IPS-NIHi7 (cell line): ENCODE measurements at regions not wholly inside any gene's neighbourhood (a gene's known extent, or its start where the extent isn't known, plus 50 kb on each side); places are given as distances from the start of the nearest gene placed in this dataset.
A peak's percentile ranks its signal among the peaks of the same experiment; 100 is the strongest.

Experiments
- DNase-seq: peaks from one replicate; pipeline ENCODE4 v3.0.0; 2012; ENCODE audit warnings: mixed read lengths; ENCODE audit errors: extremely low spot score

DNA sequence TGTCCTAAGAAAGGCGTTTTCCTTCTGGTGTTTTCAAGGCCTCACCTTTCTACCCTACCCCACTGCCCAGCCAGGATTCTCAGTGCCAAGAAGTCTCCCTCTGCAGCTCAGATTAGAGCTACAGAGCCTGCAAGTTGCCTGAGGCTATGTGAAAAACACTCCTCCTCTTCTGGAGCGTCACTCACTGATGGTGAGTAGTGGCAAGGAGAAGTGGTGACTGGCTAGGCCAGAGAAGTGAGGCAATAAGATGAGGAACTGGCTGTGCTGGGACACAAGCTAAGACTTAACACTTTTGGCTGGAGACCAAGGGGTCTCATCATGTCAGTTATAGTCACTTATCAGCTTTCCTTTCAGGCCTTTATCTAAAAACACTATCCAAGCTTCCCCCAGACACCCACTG lies 86.7 kb upstream of the PRKAR2B start:
- no peak for DNase-seq

DNA sequence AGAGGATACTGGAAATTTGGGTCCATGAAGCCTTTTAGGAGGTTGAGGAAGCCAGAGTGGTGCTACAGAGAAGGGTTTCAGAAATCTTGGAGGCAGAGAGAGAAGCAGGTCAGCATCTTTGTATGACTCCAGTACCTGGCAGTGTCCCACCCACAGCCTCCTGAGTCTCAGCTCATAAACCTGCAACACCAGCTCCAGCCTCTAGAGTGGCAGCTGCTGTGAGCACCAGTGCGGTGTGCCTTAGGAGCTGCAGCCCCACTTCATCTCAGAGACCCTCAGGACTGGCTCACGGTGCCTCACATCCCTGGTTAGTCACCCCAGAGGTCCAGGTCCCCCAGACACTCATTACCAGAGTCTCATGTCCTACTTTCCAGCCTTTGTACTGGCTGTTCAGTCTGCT lies 84.8 kb upstream of the PRKAR2B start:
- DNase-seq = peak; percentile 65

DNA sequence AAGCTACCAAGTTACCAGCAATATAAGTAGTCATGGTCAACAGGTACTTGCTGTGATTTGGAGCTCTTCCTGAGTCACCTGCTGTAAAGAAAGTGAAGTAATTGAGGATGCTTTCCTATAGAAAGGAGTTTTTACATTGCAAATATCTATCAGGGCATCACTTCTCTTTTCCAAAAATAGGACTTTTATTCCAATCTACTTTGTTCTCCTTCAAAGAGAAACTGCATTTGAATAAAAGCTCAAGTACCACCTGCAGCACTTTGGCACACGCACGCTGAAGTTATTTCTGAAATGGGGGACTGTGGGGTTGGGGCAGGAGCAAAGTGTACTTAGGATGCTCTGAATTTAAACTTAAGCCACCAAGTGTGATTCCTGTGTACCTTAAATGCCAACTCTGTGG lies 81.8 kb upstream of the PRKAR2B start:
- DNase-seq = no peak

DNA sequence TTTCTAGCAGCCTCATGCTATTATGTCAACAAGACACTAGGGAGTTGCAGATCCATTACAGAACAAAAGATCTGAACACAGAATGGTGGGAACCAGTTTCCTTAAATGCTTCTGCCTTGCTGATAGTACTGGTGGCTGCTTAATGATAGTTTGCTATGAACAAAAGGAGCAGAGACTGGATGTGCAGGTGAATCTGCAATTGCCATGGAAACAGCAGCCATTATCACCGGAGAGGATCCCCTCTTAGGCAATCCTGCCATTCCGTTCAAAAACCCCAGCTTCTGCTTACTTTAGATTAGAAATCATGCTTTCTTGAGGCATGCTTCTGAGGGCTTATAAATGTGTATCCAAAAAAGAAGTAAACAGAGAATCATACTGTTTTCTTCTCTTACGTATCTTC lies 80.0 kb upstream of the PRKAR2B start:
- DNase-seq = no peak

DNA sequence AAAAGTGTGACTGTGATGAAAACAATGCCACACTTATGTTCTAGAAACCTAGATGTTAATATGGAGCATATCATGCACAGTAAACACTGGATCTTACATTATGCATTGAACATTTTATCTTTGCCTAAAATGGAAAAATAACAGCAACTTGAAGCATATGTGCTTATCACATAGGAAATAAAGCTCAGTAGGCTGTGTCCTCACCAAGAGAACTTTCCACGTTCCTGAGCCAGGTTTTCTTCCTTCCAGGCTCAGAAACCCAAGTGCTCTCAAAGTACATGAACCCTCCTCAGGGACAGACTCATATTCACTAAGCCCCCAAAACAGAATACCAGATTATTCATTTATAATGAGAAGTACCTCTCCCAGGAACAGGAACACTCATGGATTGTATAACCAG lies 79.4 kb upstream of the PRKAR2B start:
- no peak for DNase-seq

DNA sequence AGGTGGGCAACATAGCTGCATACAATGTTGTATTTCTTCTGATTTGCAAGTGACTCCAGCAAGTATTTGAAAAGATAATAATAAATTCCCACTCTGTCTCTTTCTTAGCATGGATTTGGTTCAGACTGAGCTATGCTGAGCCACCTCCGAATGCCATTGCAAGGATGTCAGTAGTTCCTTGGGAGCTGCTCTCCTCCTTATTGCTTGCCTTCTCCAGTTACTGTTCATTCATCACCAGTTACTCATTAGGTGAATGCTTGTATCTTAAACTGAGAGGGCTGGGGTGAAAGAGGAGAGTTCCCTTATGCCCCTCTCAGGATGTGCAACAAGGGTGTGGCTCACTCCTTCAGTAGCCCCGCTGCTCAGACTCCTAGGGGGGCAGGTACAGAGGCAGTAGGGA lies 78.4 kb upstream of the PRKAR2B start:
- DNase-seq = no peak

DNA sequence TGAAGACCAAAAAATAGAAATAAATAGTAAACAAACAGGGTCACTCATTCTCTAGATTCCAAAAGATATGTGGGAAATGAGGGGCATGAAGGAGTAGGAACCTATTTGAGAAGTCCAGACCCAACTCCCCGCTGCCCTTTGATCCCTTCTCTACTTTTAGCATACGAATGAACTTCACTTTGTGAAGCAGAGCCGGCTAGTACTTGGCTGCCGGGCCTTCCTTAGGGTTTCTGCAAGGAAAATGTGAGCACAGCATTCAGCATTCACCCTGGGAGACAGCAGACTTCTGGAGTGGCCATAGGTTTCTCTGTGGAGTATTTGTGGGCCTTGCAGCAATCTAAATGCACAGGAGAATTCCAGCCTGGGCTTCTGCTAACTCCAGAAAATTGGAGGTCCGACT lies 76.3 kb upstream of the PRKAR2B start:
- peak; percentile 45 for DNase-seq

DNA sequence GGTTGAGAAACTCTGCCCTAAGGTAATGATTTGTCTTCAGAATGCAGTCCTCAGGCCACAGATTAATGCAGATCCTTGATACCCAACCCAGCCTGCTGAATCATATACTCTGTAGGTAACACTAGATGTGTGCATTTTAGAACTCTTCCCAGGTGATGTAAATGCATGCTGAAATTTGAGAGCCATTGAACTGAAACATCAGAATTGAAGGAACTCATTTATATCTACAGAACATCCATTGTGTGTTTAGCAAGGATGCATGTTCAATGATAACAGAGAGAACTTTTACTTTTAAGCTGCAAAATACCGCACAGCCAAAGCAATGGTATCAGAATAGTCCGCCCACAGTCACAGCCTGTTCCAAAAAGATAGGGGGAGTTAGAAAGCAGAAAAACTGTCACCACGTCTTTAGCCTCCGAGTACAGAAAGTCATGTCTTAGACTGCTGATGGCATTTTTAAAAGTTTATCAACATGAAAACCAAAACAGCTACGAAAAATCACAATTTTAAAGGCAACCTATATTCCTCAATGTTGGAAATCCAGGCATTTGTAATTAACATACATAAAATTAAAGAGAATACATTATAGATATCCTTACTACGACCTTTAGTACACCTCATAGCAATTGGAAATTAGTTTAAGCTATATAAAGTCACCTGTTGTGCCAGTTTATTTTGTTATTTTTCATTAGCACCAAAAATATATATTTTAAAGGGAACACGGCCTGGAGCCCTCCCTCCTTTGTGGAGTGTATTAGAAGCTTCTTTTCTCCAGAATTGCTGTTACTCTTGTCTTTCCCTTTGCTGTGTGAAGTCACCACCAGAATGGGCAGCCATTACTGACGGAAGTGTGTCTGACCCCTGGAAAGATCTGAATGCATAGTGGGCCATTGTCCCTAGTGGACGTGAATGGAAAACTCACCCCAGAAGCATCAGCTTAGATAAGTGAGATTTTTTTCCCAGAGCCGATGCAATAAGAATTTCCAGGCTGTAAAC lies 65.8 kb upstream of the PRKAR2B start:
- DNase-seq = no peak

DNA sequence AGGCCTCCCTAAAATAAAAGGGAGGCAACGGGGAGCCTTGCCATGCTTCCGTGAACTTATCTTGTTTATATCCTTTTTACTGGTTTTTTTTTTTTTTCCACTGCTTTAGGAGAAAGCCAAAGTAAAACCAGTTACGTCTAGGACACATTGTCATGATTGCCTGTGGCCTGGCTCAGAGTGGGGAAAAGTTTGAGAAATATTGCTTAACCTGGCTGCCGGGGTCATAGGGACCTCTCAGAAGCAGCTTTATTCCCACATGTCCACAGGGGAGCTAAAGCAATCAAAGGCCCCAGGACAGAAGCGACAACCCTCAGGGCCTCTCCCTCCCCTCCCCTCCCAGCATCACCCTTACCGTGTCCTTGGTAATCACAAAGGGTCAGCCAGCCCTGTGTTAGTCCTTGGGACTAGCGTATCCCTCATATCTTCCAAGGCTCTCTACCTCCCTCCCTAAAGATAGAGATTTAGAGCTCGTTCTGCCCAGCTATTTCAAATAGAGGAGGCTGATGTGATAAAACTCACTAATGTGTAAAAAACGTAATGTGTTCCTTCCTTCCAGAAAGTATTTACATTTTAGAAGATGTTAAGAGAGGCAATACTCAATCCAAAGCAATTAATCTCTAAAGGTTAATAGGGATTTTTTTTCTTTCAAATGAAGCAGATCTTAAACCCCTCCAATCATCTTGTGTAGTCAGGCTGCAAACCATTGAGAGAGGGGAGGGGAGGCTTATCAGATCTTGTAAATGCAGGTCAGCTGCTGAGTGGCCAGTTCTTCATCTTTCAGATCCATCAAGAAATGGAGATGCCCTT lies 64.8 kb upstream of the PRKAR2B start:
- peak; percentile 51 for DNase-seq

DNA sequence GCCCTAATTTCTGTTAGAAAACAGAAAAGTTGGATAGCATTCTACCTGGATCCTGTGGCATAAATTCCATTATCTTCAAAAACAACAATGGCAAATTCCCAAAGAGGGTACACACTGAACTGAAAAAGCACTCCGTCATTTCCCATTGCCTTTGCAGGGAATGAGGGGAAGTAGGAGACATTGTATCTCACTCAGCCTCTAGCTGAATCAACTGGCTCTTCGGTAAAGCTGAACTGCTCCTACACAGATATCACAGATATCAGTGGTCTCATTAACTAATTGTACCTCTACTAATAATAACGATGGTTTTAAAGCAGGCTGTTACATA lies 64.2 kb upstream of the PRKAR2B start:
- DNase-seq = no peak

DNA sequence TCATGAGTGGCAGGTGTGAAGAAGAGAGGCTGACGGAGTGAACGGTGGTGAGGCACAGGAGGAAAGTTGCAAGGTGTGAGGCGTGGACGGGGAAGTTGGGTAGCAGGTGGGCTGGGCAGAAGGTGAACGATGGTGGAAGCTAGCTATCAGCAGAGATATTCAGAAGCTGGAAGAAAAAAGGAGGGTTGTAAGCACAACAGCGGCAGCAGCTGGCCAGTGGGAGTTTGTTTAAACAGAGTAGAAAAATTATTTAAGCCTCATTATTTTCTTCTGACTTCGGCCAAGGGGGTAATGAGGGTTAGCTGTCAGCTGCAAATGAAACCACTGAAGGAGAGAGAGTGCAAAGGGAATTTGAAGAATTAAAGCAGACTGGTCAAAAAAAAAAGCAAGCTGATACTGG lies 62.1 kb upstream of the PRKAR2B start:
- DNase-seq = no peak

DNA sequence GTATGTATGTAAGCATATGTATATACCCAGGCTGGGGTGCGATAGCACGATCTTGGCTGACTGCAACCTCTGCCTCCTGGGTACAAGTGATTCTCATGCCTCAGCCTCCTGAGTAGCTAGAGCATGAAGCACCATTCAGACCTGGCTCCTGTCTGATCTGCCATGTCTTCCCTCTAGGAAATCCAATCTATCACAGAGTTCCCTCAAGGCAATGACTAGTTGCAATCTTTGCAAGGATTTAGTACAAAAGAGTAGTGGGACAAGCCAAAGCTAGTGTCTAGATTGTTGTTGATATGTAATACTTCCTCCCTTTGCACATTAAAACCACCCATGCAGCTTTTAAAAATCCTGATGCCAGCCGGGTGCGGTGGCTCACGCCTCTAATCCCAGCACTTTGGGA lies 60.5 kb upstream of the PRKAR2B start:
- no peak for DNase-seq

DNA sequence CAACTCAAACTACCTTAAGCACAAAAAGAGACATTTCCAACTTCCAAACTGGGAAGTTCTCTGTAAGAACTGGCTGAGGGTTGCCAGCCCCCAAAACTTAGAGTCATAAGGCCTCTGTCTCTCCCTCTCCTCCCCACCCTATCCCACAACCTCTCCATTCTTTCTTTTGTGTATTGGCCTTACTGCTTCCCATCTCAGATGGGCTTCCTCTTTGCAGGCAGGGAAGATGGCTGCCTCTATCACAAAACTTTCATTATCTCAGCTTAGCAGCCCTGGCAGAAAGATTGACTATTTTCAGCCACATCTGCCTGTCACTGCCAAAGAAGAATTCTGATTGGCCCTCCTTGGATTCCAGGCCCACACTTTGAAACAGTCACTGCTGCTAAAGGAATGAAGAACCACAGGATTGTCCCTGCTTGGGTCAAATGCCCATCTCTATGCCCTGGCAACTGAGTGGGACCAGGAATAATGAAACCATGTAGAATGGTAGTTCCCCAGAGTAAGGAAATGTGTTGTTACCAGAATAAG lies 58.0 kb upstream of the PRKAR2B start:
- no peak for DNase-seq

DNA sequence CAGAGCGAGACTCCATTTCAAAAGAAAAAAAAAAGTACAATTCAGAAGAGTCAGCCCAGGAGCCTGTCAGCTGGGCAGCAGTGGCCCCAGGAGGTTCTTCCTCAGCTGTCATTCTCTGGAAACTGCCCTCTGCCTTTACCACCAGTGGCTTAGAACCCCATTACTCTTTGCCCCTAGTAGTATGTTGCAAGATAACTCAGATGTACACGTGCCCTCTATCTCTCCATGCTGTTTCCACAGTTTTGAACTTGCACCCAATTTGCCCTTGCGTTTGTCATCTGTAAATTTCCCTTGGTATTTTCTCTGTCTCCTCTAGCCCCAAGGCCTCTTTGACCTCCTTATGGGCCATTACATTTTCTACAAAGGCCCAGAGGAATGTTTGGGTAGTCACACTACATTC lies 56.7 kb upstream of the PRKAR2B start:
- DNase-seq = no peak

DNA sequence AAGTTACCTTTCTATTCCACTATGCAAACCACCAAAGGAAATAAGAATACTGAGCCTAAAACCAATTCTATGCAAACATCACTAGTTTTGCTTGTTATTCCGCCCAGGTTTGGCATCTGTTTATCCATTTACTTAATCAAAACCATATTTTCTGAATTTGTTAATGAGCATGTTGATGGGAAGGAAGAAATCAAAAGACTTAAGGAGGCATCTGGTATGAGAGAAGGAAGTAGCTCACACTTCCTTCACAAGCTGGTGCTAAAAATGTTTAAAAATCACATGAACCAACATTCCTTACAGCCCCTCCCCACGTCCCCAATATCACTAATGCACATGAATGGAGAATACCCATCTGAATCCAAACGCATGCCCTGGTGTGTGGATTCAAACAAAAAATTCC lies 52.0 kb upstream of the PRKAR2B start:
- DNase-seq = no peak
